ENCODE measurements at regions not wholly inside any gene's neighbourhood (a gene's known extent, or its start where the extent isn't known, plus 50 kb on each side); places are given as distances from the start of the nearest gene placed in this dataset.

- no peak for TF ChIP-seq SPI1 (IDR thresholded peaks at IDR 0.05; ENCODE audit: borderline replicate concordance, low read depth)
- no peak for TF ChIP-seq CTCF (IDR thresholded peaks at IDR 0.05; ENCODE audit: insufficient read depth, low read length)
- no peak for TF ChIP-seq REST (IDR thresholded peaks at IDR 0.05; ENCODE audit: insufficient replicate concordance, low read depth)
- TF ChIP-seq GABPA (IDR thresholded peaks at IDR 0.05; ENCODE audit: low read depth) = no peak
- TF ChIP-seq POLR2AphosphoS5 (IDR thresholded peaks at IDR 0.05; ENCODE audit: low read depth) = no peak
- Histone ChIP-seq H3K4me3 (replicated peaks; ENCODE audit: insufficient read depth, low read length) (no peak overlapping the region), H3K27me3 (ENCODE audit: insufficient read depth, poor library complexity, severe bottlenecking) (no peaks in the 10 kb centered on the region), H3K27ac (replicated peaks) (no peak overlapping the region)
- DNase-seq (ENCODE audit: low read depth in 1 of 2, low spot score in 1 of 2) = no peak
These were observed 260.5 kb upstream of the MVB12B start for GRCh38 chr9:126066131-126066530.

GRCh38 chr9:126067031-126067734 lies 259.4 kb upstream of the MVB12B start:
- no peaks in the 10 kb centered on the region for H3K27me3 ChIP-seq (ENCODE audit: insufficient read depth, poor library complexity, severe bottlenecking)
- DNase-seq (ENCODE audit: low read depth in 1 of 2, low spot score in 1 of 2) = no peak
- H3K27ac ChIP-seq (replicated peaks) = no peak overlapping the region
- no peak overlapping the region for H3K4me3 ChIP-seq (replicated peaks; ENCODE audit: insufficient read depth, low read length)
- no peak for TF ChIP-seq CTCF (IDR thresholded peaks at IDR 0.05; ENCODE audit: insufficient read depth, low read length)
- TF ChIP-seq GABPA (IDR thresholded peaks at IDR 0.05; ENCODE audit: low read depth) = no peak
- TF ChIP-seq POLR2AphosphoS5 (IDR thresholded peaks at IDR 0.05; ENCODE audit: low read depth) = no peak
- no peak for TF ChIP-seq REST (IDR thresholded peaks at IDR 0.05; ENCODE audit: insufficient replicate concordance, low read depth)
- TF ChIP-seq SPI1 (IDR thresholded peaks at IDR 0.05; ENCODE audit: borderline replicate concordance, low read depth) = no peak

GRCh38 chr9:126068534-126069230 lies 257.9 kb upstream of the MVB12B start:
- no peak for TF ChIP-seq CTCF (IDR thresholded peaks at IDR 0.05; ENCODE audit: insufficient read depth, low read length)
- no peak for TF ChIP-seq POLR2AphosphoS5 (IDR thresholded peaks at IDR 0.05; ENCODE audit: low read depth)
- TF ChIP-seq GABPA (IDR thresholded peaks at IDR 0.05; ENCODE audit: low read depth) = no peak
- no peak for DNase-seq (ENCODE audit: low read depth in 1 of 2, low spot score in 1 of 2)
- no peaks in the 10 kb centered on the region for H3K27me3 ChIP-seq (ENCODE audit: insufficient read depth, poor library complexity, severe bottlenecking)
- H3K4me3 ChIP-seq (replicated peaks; ENCODE audit: insufficient read depth, low read length) = no peak overlapping the region
- H3K27ac ChIP-seq (replicated peaks) = no peak overlapping the region

Data from HL-60 (cell line).